Hepatocyte (in vitro differentiated cells): ENCODE measurements at regions not wholly inside any gene's neighbourhood (a gene's known extent, or its start where the extent isn't known, plus 50 kb on each side); places are given as distances from the start of the nearest gene placed in this dataset.

Source experiments
- CTCF ChIP-seq: fragments of 200-600 bp; sonication (generic); IDR thresholded peaks from 2 replicates; pipeline ENCODE4 v1.5.1; 2016; ENCODE audit warnings: antibody characterized with exemption, mild to moderate bottlenecking; ENCODE audit not compliant: poor library complexity
- EZH2 ChIP-seq: fragments of 200-600 bp; sonication (generic); IDR thresholded peaks from 2 replicates; pipeline ENCODE4 v1.6.1; 2016; ENCODE audit warnings: antibody characterized with exemption, mild to moderate bottlenecking, borderline replicate concordance
- EZH2phosphoT487 ChIP-seq: fragments of 200-600 bp; sonication (generic); IDR thresholded peaks from one replicate; pipeline ENCODE4 v1.6.1; 2018; ENCODE audit warnings: antibody characterized with exemption, mild to moderate bottlenecking, low read depth, moderate library complexity; ENCODE audit not compliant: unreplicated experiment, severe bottlenecking

DNA sequence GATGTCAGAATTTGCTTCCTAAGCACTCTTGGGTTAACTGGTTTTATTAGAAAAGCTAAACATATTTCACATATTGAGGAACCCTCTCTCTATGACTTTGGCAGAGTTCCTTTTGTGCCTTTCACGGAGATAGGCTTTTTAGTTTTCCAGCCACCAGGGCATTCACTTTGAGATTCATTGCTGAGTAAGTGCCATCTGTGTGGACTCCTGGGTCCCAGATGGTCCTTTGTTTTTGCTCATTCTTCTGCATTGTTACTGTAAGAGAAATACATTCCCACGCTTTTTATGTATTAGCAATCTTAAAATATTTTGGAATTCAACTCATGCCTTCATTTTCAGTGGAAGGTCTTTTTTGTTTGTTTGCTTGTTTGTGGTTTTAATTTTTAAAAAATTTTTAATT, 76.3 kb upstream of the PHACTR2 start:
- TF ChIP-seq EZH2: no peak
- no peak for TF ChIP-seq CTCF
- TF ChIP-seq EZH2phosphoT487: no peak
